ENCODE measurements at regions not wholly inside any gene's neighbourhood (a gene's known extent, or its start where the extent isn't known, plus 50 kb on each side); places are given as distances from the start of the nearest gene placed in this dataset.
"Not testable (repeated sequence)": the region's sequence is repeated elsewhere in the genome, so short reads cannot be mapped to it uniquely, and the experiment has no call there.

DNA sequence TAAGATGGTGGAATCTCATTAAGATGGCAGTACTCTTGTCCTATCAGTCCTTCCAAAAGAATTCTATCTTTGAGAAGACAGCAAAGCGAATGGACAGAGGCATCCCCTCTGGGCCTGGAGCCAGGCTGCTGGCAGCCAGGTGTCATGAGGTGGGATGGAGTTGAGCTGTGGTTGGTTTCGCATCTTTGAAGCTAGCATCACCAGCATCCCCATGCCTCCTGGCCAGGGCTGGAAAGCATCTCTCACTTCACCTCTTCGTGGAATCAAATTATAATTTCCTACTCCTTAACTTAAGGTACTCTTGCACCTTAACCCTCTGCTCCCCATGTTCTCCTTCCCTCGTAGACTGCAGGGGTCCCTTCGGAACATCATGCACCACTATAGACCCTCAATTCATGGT is 248.3 kb downstream of the GADD45G start:
- no peak for DNase-seq
- no peak overlapping the region for H2BK120ac ChIP-seq (ENCODE audit: insufficient read depth, low read length, poor library complexity)

DNA sequence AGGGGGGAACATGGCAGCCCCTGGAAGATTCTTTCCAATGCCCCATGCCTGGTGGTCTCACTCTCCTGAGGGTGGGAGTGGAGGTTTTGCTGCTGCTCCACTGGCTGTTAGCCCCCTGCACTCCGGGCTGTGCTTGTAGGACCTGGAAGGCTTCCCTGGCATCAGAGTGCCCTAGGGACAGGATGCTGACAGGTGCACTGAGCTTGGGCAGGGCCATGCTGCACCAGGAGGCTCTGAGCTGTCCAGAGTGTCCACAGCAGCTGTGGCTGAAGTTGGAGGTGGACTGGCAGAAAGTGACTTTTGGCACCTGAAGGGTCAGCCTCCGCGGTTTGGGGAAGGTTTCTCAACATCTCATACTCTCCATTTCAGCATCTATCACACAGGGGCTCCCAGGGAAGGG is 249.1 kb downstream of the GADD45G start:
- Histone ChIP-seq H3K23ac (ENCODE audit: low read length) (no peak overlapping the region), H3K79me1 (ENCODE audit: low read length) (no peaks in the 10 kb centered on the region), H3K27ac (ENCODE audit: low read depth, low read length) (no peak overlapping the region), H3K9ac (ENCODE audit: low read length) (no peak overlapping the region), H4K8ac (ENCODE audit: low read depth, low read length) (no peak overlapping the region), H2AFZ (ENCODE audit: insufficient read depth, low read length, poor library complexity) (no peak overlapping the region), H2BK120ac (ENCODE audit: insufficient read depth, low read length, poor library complexity) (no peak overlapping the region), H4K12ac (ENCODE audit: low read depth, low read length) (no peak overlapping the region), H2BK5ac (ENCODE audit: low read depth, low read length, poor library complexity) (no peak overlapping the region), H3K9me3 (ENCODE audit: insufficient read depth, low read depth, low read length) (peaks cover 2% of the 10 kb centered on the region), H3K14ac (ENCODE audit: low read length) (no peak overlapping the region), H3K79me2 (ENCODE audit: control insufficient read depth, insufficient read depth, low read length, poor library complexity) (no peaks in the 10 kb centered on the region), H2AK5ac (ENCODE audit: low read length) (no peak overlapping the region), H3K27me3 (ENCODE audit: insufficient read depth, low read length) (no peaks in the 10 kb centered on the region), H2BK12ac (ENCODE audit: low read length) (no peak overlapping the region), H3K18ac (ENCODE audit: low read length) (no peak overlapping the region), H3K4me2 (ENCODE audit: low read length) (no peak overlapping the region), H4K91ac (ENCODE audit: low read depth, low read length) (no peak overlapping the region), H3K36me3 (ENCODE audit: control insufficient read depth in 1 of 2, insufficient read depth in 2 of 2, low read length in 2 of 2) (no peaks in the 10 kb centered on the region), H3K4me1 (ENCODE audit: control insufficient read depth in 1 of 2, insufficient read depth in 2 of 2, low read length in 2 of 2) (peaks cover 0 to 3% of the 10 kb centered on the region in 2 experiments), H3K4ac (ENCODE audit: low read depth, low read length) (no peak overlapping the region), H3K4me3 (ENCODE audit: low read depth, low read length) (no peak overlapping the region)
- WGBS (ENCODE audit: extremely low coverage, insufficient coverage, insufficient read length) = no CpG with 5 or more reads among the region's 3 CpGs
- DNase-seq = no peak

More for the DNA sequence above, 248.3 kb downstream of the GADD45G start:
- Histone ChIP-seq H3K9me3 (ENCODE audit: insufficient read depth, low read depth, low read length) (peaks cover 7% of the 10 kb centered on the region), H3K4me2 (ENCODE audit: low read length) (no peak overlapping the region), H3K9ac (ENCODE audit: low read length) (no peak overlapping the region), H3K4me3 (ENCODE audit: low read depth, low read length) (no peak overlapping the region), H3K23ac (ENCODE audit: low read length) (no peak overlapping the region), H2AFZ (ENCODE audit: insufficient read depth, low read length, poor library complexity) (no peak overlapping the region), H2BK12ac (ENCODE audit: low read length) (no peak overlapping the region), H3K27me3 (ENCODE audit: insufficient read depth, low read length) (no peaks in the 10 kb centered on the region), H4K91ac (ENCODE audit: low read depth, low read length) (no peak overlapping the region), H4K8ac (ENCODE audit: low read depth, low read length) (no peak overlapping the region), H3K4me1 (ENCODE audit: control insufficient read depth in 1 of 2, insufficient read depth in 2 of 2, low read length in 2 of 2) (peaks cover 0 to 3% of the 10 kb centered on the region in 2 experiments), H3K79me1 (ENCODE audit: low read length) (no peaks in the 10 kb centered on the region), H3K18ac (ENCODE audit: low read length) (no peak overlapping the region), H4K12ac (ENCODE audit: low read depth, low read length) (no peak overlapping the region), H3K4ac (ENCODE audit: low read depth, low read length) (no peak overlapping the region), H3K27ac (ENCODE audit: low read depth, low read length) (no peak overlapping the region), H2AK5ac (ENCODE audit: low read length) (no peak overlapping the region), H3K36me3 (ENCODE audit: control insufficient read depth in 1 of 2, insufficient read depth in 2 of 2, low read length in 2 of 2) (no peaks in the 10 kb centered on the region), H2BK5ac (ENCODE audit: low read depth, low read length, poor library complexity) (no peak overlapping the region), H3K14ac (ENCODE audit: low read length) (no peak overlapping the region), H3K79me2 (ENCODE audit: control insufficient read depth, insufficient read depth, low read length, poor library complexity) (no peaks in the 10 kb centered on the region)
- no CpG with 5 or more reads among the region's 5 CpGs for WGBS (ENCODE audit: extremely low coverage, insufficient coverage, insufficient read length)

DNA sequence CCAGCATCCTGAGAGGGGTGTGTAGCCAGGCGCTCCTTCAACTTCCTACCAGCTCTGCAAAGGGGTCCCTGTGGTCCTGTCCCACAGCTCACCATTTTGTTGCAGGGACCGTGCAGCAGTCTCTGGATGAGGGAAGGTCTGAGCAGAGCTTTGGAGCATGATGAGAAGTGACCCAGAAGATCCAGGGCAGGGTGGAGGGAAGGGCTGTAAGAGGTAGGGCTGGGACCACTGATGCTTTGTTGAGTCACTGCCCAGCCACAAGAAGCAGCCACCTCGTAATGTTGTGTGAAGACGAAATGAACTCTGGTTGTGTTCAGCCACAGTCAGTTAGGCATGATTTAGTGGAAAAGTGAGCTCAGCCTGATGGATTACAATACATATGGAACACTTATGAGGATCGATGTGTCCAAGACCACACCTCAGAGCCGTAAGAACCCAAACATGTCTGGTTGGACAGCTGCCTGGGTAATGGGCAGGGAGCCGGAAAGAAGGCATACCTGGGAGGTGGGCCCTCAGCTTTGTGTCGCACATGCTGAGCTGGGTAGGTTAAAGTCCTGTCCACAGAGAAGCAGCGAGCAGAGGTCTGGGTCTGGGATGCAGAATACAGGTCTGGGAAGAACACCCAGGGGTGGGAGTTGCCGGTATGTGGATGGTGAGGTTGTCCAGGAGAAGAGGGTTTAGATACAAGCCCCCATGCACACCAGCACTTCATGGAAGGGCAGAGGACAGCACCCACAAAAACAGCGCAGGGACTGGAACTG is 250.1 kb downstream of the GADD45G start:
- H3K36me3 ChIP-seq (ENCODE audit: control insufficient read depth in 1 of 2, insufficient read depth in 2 of 2, low read length in 2 of 2) = no peaks in the 10 kb centered on the region
- H2BK12ac ChIP-seq (ENCODE audit: low read length) = no peak overlapping the region
- H3K27ac ChIP-seq (ENCODE audit: low read depth, low read length) = no peak overlapping the region
- no peak overlapping the region for H3K14ac ChIP-seq (ENCODE audit: low read length)
- H3K4me3 ChIP-seq (ENCODE audit: low read depth, low read length) = no peak overlapping the region
- WGBS (ENCODE audit: extremely low coverage, insufficient coverage, insufficient read length) = no CpG with 5 or more reads among the region's 11 CpGs
- no peaks in the 10 kb centered on the region for H3K27me3 ChIP-seq (ENCODE audit: insufficient read depth, low read length)
- H3K18ac ChIP-seq (ENCODE audit: low read length) = no peak overlapping the region
- no peak overlapping the region for H2AK5ac ChIP-seq (ENCODE audit: low read length)
- no peak overlapping the region for H2AFZ ChIP-seq (ENCODE audit: insufficient read depth, low read length, poor library complexity)
- H3K9me3 ChIP-seq (ENCODE audit: insufficient read depth, low read depth, low read length) = no peaks in the 10 kb centered on the region
- no peak overlapping the region for H4K12ac ChIP-seq (ENCODE audit: low read depth, low read length)
- peaks cover 0 to 3% of the 10 kb centered on the region in 2 experiments for H3K4me1 ChIP-seq (ENCODE audit: control insufficient read depth in 1 of 2, insufficient read depth in 2 of 2, low read length in 2 of 2)
- no peak overlapping the region for H3K4ac ChIP-seq (ENCODE audit: low read depth, low read length)
- H2BK120ac ChIP-seq (ENCODE audit: insufficient read depth, low read length, poor library complexity) = no peak overlapping the region
- H4K8ac ChIP-seq (ENCODE audit: low read depth, low read length) = no peak overlapping the region
- no peaks in the 10 kb centered on the region for H3K79me2 ChIP-seq (ENCODE audit: control insufficient read depth, insufficient read depth, low read length, poor library complexity)
- H2BK5ac ChIP-seq (ENCODE audit: low read depth, low read length, poor library complexity) = no peak overlapping the region
- DNase-seq = no peak
- no peak overlapping the region for H3K23ac ChIP-seq (ENCODE audit: low read length)
- no peaks in the 10 kb centered on the region for H3K79me1 ChIP-seq (ENCODE audit: low read length)
- H3K4me2 ChIP-seq (ENCODE audit: low read length) = no peak overlapping the region
- no peak overlapping the region for H3K9ac ChIP-seq (ENCODE audit: low read length)
- no peak overlapping the region for H4K91ac ChIP-seq (ENCODE audit: low read depth, low read length)

DNA sequence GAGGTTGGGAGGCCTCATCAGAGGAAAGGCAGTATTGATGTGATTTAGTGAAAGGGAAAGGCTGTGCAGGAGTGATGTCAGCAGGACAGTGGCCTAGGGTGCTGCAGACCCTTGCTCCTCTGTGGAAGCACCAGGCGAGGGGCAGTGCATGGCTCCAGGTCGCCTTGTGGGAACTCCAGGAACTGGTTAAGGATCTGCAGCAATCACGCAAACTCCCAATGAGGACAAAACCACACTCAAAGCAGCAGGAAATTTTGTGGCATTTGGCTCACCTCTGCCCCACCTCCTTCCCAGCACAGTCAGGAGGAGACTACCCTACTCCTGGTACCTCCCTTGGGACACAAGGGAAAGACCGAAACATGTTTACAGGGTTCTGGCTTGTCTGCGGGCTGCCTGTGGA is 251.5 kb downstream of the GADD45G start:
- H3K36me3 ChIP-seq (ENCODE audit: control insufficient read depth in 1 of 2, insufficient read depth in 2 of 2, low read length in 2 of 2); H3K4me3 ChIP-seq (ENCODE audit: low read depth, low read length); H3K23ac ChIP-seq (ENCODE audit: low read length); H3K27me3 ChIP-seq (ENCODE audit: insufficient read depth, low read length); H3K9ac ChIP-seq (ENCODE audit: low read length); H2AK5ac ChIP-seq (ENCODE audit: low read length); H3K4ac ChIP-seq (ENCODE audit: low read depth, low read length); H3K14ac ChIP-seq (ENCODE audit: low read length); H2BK120ac ChIP-seq (ENCODE audit: insufficient read depth, low read length, poor library complexity); H2AFZ ChIP-seq (ENCODE audit: insufficient read depth, low read length, poor library complexity); H3K27ac ChIP-seq (ENCODE audit: low read depth, low read length); H4K91ac ChIP-seq (ENCODE audit: low read depth, low read length); H3K79me1 ChIP-seq (ENCODE audit: low read length); H3K18ac ChIP-seq (ENCODE audit: low read length); H2BK12ac ChIP-seq (ENCODE audit: low read length); H3K9me3 ChIP-seq (ENCODE audit: insufficient read depth, low read depth, low read length); H4K12ac ChIP-seq (ENCODE audit: low read depth, low read length); H3K4me1 ChIP-seq (ENCODE audit: control insufficient read depth in 1 of 2, insufficient read depth in 2 of 2, low read length in 2 of 2); H4K8ac ChIP-seq (ENCODE audit: low read depth, low read length); H2BK5ac ChIP-seq (ENCODE audit: low read depth, low read length, poor library complexity); H3K79me2 ChIP-seq (ENCODE audit: control insufficient read depth, insufficient read depth, low read length, poor library complexity); DNase-seq; H3K4me2 ChIP-seq (ENCODE audit: low read length): not testable (repeated sequence)
- WGBS (ENCODE audit: extremely low coverage, insufficient coverage, insufficient read length) = no CpG with 5 or more reads among the region's 5 CpGs
